ENCODE measurements at regions not wholly inside any gene's neighbourhood (a gene's known extent, or its start where the extent isn't known, plus 50 kb on each side); places are given as distances from the start of the nearest gene placed in this dataset.

GRCh38 chr17:70434536-70435490 is 265.5 kb downstream of the KCNJ2 start (continued):
- TF ChIP-seq ELK1 (IDR thresholded peaks at IDR 0.05; ENCODE audit: borderline replicate concordance, low read depth, low read length): no peak

GRCh38 chr17:70437656-70438055 is 268.3 kb downstream of the KCNJ2 start:
- no peaks in the 10 kb centered on the region for H3K9me3 ChIP-seq (ENCODE audit: control insufficient read depth, insufficient read depth, low read length)
- WGBS, 2 experiments (ENCODE audit: extremely low coverage in 2 of 2, insufficient read length in 1 of 2): 60% methylated on average over 1 of the region's 5 CpGs; no CpG with 5 or more reads in 1 of the 2 experiments
- no peak overlapping the region for H3K4me3 ChIP-seq (ENCODE audit: insufficient read depth, low read depth, low read length)
- DNase-seq: no peak
- no peaks in the 10 kb centered on the region for H3K9me1 ChIP-seq (ENCODE audit: insufficient read depth, low read length)
- H4K5ac ChIP-seq (ENCODE audit: low read depth, low read length): no peak overlapping the region
- no peak overlapping the region for H3K4ac ChIP-seq (ENCODE audit: low read depth, low read length)
- H3K23ac ChIP-seq (ENCODE audit: low read depth, low read length): no peak overlapping the region
- no TSS peak for BruUV-seq (replicated peaks)
- H3K36me3 ChIP-seq (ENCODE audit: control insufficient read depth, insufficient read depth, low read length): no peaks in the 10 kb centered on the region
- H3K27ac ChIP-seq (ENCODE audit: insufficient read depth, low read length): no peak overlapping the region
- no peaks in the 10 kb centered on the region for H4K20me1 ChIP-seq (ENCODE audit: insufficient read depth, low read length)
- H2BK20ac ChIP-seq (ENCODE audit: low read depth, low read length): no peak overlapping the region
- no peak overlapping the region for H2BK120ac ChIP-seq (ENCODE audit: low read depth, low read length)
- H2BK5ac ChIP-seq (ENCODE audit: low read depth, low read length, poor library complexity, severe bottlenecking): no peak overlapping the region
- H3K4me1 ChIP-seq (ENCODE audit: control insufficient read depth, insufficient read depth, low read length): no peaks in the 10 kb centered on the region
- in situ Hi-C loops (cut with MboI; ENCODE audit: low sequenced_read_pairs) (no loop called here), dilution Hi-C loops (cut with HindIII; ENCODE audit: low sequenced_read_pairs, unreplicated experiment) (no loop called here), intact Hi-C loops (cut with micrococcal nuclease) (no loop called here)
- no peak overlapping the region for H3K4me2 ChIP-seq (ENCODE audit: low read depth, low read length)
- H3K18ac ChIP-seq (ENCODE audit: low read depth, low read length): no peak overlapping the region
- no peak overlapping the region for H2AK9ac ChIP-seq (replicated peaks; ENCODE audit: low read depth, low read length, poor library complexity)
- H4K91ac ChIP-seq (ENCODE audit: insufficient read depth, low read depth, low read length): no peak overlapping the region
- H4K8ac ChIP-seq (ENCODE audit: low read depth in 2 of 2, low read length in 2 of 2): no peak overlapping the region
- TF ChIP-seq CEBPB (IDR thresholded peaks at IDR 0.05; ENCODE audit: low read depth, low read length) (peak; percentile 35; the same call in 1 of the 2 replicates), BHLHE40 (IDR thresholded peaks at IDR 0.05; ENCODE audit: low read depth, low read length) (no peak)
- no peak overlapping the region for H2BK15ac ChIP-seq (ENCODE audit: low read depth, low read length)
- no peak overlapping the region for H3K9ac ChIP-seq (ENCODE audit: low read depth, low read length)
- no peak overlapping the region for H2AK5ac ChIP-seq (ENCODE audit: low read depth, low read length)
- H3K14ac ChIP-seq (replicated peaks; ENCODE audit: low read depth, low read length): no peak overlapping the region
- H3K56ac ChIP-seq (ENCODE audit: extremely low read depth, insufficient read depth, low read length): no peak overlapping the region
- H3K79me1 ChIP-seq (ENCODE audit: low read depth in 1 of 2, low read length in 2 of 2): no peaks in the 10 kb centered on the region
- ATAC-seq (ENCODE audit: low read depth): no peak
- H3K27me3 ChIP-seq (ENCODE audit: control insufficient read depth, insufficient read depth, low read length): no peaks in the 10 kb centered on the region
- CTCF ChIA-PET: no interaction called here
- POLR2A ChIA-PET (ENCODE audit: unreplicated experiment): no interaction called here
- H2AFZ ChIP-seq (replicated peaks; ENCODE audit: low read length, poor library complexity): no peak overlapping the region

All from IMR-90 (cell line).